Panc1 (cell line): ENCODE measurements at regions not wholly inside any gene's neighbourhood (a gene's known extent, or its start where the extent isn't known, plus 50 kb on each side); places are given as distances from the start of the nearest gene placed in this dataset.

Experiments used
- CTCF ChIP-seq: fragments of 450-650 bp; IDR thresholded peaks from 2 replicates; pipeline ENCODE4 v1.5.1; 2017; ENCODE audit warnings: mild to moderate bottlenecking
- POLR2AphosphoS5 ChIP-seq: IDR thresholded peaks from 2 replicates; pipeline ENCODE4 v1.6.1; 2012; ENCODE audit warnings: mild to moderate bottlenecking, low read depth, low read length, moderate library complexity

GRCh38 chr4:17157304-17157703 lies 258.9 kb upstream of the LDB2 start:
- TF ChIP-seq CTCF: no peak
- no peak for TF ChIP-seq POLR2AphosphoS5
